GM12891 (cell line): ENCODE measurements at regions not wholly inside any gene's neighbourhood (a gene's known extent, or its start where the extent isn't known, plus 50 kb on each side); places are given as distances from the start of the nearest gene placed in this dataset.

Experiments
- POLR2A ChIP-seq: IDR thresholded peaks from 2 replicates; pipeline ENCODE4 v1.6.1; 2011; ENCODE audit warnings: low read depth, low read length, control low read depth
- POLR2AphosphoS5 ChIP-seq: IDR thresholded peaks from 2 replicates; pipeline ENCODE4 v1.6.1; 2011; ENCODE audit warnings: low read depth, low read length, control low read depth
- SPI1 ChIP-seq: IDR thresholded peaks from 2 replicates; pipeline ENCODE4 v1.6.1; 2011; ENCODE audit warnings: low read depth, low read length, control low read depth
- TAF1 ChIP-seq: IDR thresholded peaks from 2 replicates; pipeline ENCODE4 v1.6.1; 2011; ENCODE audit warnings: low read depth, low read length, control low read depth

- TF ChIP-seq POLR2A (no peak), POLR2AphosphoS5 (no peak), TAF1 (no peak), SPI1 (no peak)
These were observed 430.4 kb upstream of the NUDT12 start for GRCh38 chr5:103993031-103993430.
